ENCODE measurements at regions not wholly inside any gene's neighbourhood (a gene's known extent, or its start where the extent isn't known, plus 50 kb on each side); places are given as distances from the start of the nearest gene placed in this dataset.
"Not testable (repeated sequence)": the region's sequence is repeated elsewhere in the genome, so short reads cannot be mapped to it uniquely, and the experiment has no call there.

DNA sequence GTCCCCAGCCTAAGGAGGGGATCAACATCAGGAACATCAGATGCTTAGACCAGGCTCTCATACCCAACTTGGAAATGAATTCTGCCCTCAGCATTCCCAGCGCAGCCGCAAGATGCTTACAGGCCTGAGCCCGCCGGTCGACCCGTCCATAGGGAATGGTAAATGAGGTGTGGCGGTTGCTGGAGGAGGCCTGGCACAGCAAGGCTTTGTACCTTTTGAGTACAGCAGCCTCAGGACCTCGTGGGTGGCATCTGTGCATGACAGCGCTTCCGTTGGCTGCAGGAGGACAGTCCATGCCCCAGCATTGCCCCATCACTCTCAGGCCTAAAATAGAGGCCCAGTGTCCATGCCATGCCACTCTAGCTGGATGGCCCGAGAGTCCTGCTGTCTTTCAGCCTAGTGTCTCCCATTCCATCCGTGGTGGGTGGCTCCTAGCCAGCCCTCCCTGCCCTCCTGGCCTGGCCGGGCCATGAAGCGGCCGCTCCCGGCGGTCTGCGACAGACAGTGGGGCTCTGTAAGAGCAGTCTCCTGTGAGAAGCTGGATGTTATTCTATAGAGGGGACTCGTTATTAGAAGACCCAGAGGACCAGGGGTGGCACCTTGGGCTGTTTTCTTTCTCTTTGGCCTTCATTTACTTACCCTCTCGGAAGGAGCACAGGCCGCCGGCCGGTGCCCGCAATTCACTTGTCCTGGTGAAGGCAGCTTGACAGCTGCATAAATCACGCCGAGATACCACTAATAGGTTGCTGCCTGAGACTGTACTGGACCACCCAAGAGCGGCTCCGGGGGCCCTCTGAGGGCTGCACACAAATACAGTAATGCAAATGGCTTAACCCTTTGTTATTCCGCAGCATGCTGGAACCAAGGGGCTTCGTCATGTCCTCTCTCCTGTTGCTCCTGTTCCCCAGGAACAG, 223.5 kb upstream of the TUT7 start:
- H3K9ac ChIP-seq (ENCODE audit: low read depth in 1 of 3, low read length in 3 of 3): no peak overlapping the region
- H3K36me3 ChIP-seq (ENCODE audit: control insufficient read depth in 3 of 3, insufficient read depth in 3 of 3, low read length in 3 of 3): no peaks in the 10 kb centered on the region
- H3K4me3 ChIP-seq (ENCODE audit: low read length in 3 of 3): no peak overlapping the region
- H3K9me3 ChIP-seq (ENCODE audit: control insufficient read depth in 3 of 3, low read length in 3 of 3): no peaks in the 10 kb centered on the region
- peaks cover 4 to 16% (median 10%) of the 10 kb centered on the region in 3 donors for H3K4me1 ChIP-seq (ENCODE audit: control insufficient read depth in 3 of 3, insufficient read depth in 3 of 3, low read length in 3 of 3)
- H3K27ac ChIP-seq (ENCODE audit: low read depth, low read length): no peak overlapping the region
- no peaks in the 10 kb centered on the region for H3K27me3 ChIP-seq (ENCODE audit: control insufficient read depth in 3 of 3, insufficient read depth in 3 of 3, low read length in 3 of 3)

DNA sequence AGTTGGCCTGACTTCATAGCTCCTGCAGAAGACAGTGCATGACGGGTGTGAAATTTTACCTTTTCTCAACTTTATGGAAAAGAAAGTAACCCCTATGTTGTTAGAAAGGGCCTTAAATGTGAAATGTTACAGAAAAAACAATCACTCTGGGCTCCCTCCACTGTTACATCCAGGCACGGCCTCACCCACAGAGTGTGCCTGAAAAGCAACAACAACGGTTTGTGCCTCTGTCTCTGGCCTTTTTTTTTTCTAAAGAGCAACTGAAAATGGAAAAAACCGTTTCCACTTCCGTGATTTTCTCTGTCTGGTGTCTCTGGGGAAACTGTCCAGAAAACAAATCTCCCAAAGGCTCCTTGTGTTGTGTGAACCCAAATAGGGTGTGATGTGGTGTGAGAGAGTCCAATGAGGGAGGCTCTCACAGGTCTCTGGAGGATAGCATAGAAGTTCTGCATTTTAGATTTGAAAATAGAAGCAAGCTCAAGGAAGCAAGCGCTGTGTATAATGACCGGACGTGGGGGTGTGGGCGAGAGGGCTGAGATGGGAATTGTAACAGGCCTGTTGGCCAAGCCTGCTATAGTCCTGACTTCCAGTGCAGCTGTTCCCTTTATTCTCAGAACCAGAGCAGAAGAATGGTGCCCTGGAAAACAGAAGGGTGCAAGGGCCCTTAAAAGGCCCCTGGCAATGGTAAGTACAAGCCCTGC, 221.8 kb upstream of the TUT7 start:
- Histone ChIP-seq H3K9ac (ENCODE audit: low read depth in 1 of 3, low read length in 3 of 3) (no peak overlapping the region), H3K36me3 (ENCODE audit: control insufficient read depth in 3 of 3, insufficient read depth in 3 of 3, low read length in 3 of 3) (no peaks in the 10 kb centered on the region), H3K4me1 (ENCODE audit: control insufficient read depth in 3 of 3, insufficient read depth in 3 of 3, low read length in 3 of 3) (peaks cover 4 to 16% (median 10%) of the 10 kb centered on the region in 3 donors), H3K27ac (ENCODE audit: low read depth, low read length) (peak overlapping the region; percentile 36), H3K4me3 (ENCODE audit: low read length in 3 of 3) (peak overlapping the region in 1 of 3 donors; percentile 19), H3K9me3 (ENCODE audit: control insufficient read depth in 3 of 3, low read length in 3 of 3) (no peaks in the 10 kb centered on the region), H3K27me3 (ENCODE audit: control insufficient read depth in 3 of 3, insufficient read depth in 3 of 3, low read length in 3 of 3) (no peaks in the 10 kb centered on the region)

DNA sequence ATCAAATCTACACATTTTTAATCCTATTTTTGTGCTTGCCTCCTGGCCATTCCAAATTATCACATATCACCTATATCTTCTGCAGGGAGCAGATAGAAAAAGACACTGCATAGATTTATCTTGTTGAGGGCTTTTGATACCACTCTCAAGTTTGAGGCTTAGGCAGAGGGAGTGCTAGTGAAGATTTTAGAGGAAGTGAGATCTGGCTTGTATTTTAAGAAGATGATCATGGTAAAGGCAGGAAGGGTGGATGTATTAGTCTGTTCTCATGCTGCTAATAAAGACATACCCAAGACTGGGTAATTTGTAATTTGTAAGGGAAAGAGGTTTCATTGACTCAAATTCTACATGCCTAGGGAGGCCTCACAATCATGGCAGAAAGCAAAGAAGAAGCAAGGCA, 220.9 kb upstream of the TUT7 start:
- peaks cover 4 to 16% (median 10%) of the 10 kb centered on the region in 3 donors for H3K4me1 ChIP-seq (ENCODE audit: control insufficient read depth in 3 of 3, insufficient read depth in 3 of 3, low read length in 3 of 3)
- H3K27me3 ChIP-seq (ENCODE audit: control insufficient read depth in 3 of 3, insufficient read depth in 3 of 3, low read length in 3 of 3): no peaks in the 10 kb centered on the region
- H3K4me3 ChIP-seq (ENCODE audit: low read length in 3 of 3): no peak overlapping the region
- no peak overlapping the region for H3K27ac ChIP-seq (ENCODE audit: low read depth, low read length)
- no peak overlapping the region for H3K9ac ChIP-seq (ENCODE audit: low read depth in 1 of 3, low read length in 3 of 3)
- H3K9me3 ChIP-seq (ENCODE audit: control insufficient read depth in 3 of 3, low read length in 3 of 3): no peaks in the 10 kb centered on the region
- H3K36me3 ChIP-seq (ENCODE audit: control insufficient read depth in 3 of 3, insufficient read depth in 3 of 3, low read length in 3 of 3): no peaks in the 10 kb centered on the region

DNA sequence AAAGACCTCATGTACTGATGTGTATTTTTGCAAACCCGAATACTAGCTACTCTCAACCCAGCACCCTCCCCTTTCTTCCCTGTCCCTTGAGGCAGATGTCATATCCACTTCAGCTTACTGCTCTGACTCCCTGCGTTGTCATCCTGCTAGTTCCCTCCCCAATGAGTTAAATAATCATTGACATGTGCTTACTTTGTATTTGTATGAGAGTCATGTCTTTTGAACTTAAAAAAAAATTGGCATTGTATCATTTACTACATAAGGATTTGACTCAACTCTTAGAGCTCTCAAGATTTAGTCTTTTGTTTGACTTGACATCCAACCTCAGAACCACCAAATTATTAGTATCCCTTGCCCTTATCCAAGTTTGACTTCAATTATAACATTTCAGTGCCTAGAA, 219.7 kb upstream of the TUT7 start:
- no peak overlapping the region for H3K4me3 ChIP-seq (ENCODE audit: low read length in 3 of 3)
- H3K9me3 ChIP-seq (ENCODE audit: control insufficient read depth in 3 of 3, low read length in 3 of 3): no peaks in the 10 kb centered on the region
- H3K36me3 ChIP-seq (ENCODE audit: control insufficient read depth in 3 of 3, insufficient read depth in 3 of 3, low read length in 3 of 3): no peaks in the 10 kb centered on the region
- H3K27ac ChIP-seq (ENCODE audit: low read depth, low read length): no peak overlapping the region
- H3K27me3 ChIP-seq (ENCODE audit: control insufficient read depth in 3 of 3, insufficient read depth in 3 of 3, low read length in 3 of 3): no peaks in the 10 kb centered on the region
- peaks cover 4 to 16% (median 10%) of the 10 kb centered on the region in 3 donors for H3K4me1 ChIP-seq (ENCODE audit: control insufficient read depth in 3 of 3, insufficient read depth in 3 of 3, low read length in 3 of 3)
- H3K9ac ChIP-seq (ENCODE audit: low read depth in 1 of 3, low read length in 3 of 3): no peak overlapping the region

DNA sequence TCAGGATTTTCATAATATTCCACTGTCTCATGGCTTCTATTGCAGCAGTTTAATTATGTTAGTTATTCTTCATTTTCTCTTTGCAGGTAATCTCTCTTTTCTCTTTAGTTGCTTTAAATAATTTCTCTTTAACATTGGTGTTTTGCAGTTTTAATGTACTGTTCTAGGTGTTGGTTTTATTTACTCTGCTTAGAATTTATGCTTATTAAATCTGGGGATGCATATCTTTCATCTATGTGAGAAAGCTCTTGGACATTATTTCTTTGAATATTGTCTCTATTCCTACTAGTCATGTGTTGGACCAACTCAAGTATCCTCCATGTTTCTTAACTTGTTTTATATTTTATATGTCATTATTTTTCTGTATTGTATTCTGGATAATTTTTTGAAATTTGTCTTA, 218.7 kb upstream of the TUT7 start:
- Histone ChIP-seq H3K9ac (ENCODE audit: low read depth in 1 of 3, low read length in 3 of 3) (no peak overlapping the region), H3K4me3 (ENCODE audit: low read length in 3 of 3) (no peak overlapping the region), H3K9me3 (ENCODE audit: control insufficient read depth in 3 of 3, low read length in 3 of 3) (no peaks in the 10 kb centered on the region), H3K27me3 (ENCODE audit: control insufficient read depth in 3 of 3, insufficient read depth in 3 of 3, low read length in 3 of 3) (no peaks in the 10 kb centered on the region), H3K36me3 (ENCODE audit: control insufficient read depth in 3 of 3, insufficient read depth in 3 of 3, low read length in 3 of 3) (no peaks in the 10 kb centered on the region), H3K4me1 (ENCODE audit: control insufficient read depth in 3 of 3, insufficient read depth in 3 of 3, low read length in 3 of 3) (peaks cover 4 to 16% (median 10%) of the 10 kb centered on the region in 3 donors), H3K27ac (ENCODE audit: low read depth, low read length) (no peak overlapping the region)

DNA sequence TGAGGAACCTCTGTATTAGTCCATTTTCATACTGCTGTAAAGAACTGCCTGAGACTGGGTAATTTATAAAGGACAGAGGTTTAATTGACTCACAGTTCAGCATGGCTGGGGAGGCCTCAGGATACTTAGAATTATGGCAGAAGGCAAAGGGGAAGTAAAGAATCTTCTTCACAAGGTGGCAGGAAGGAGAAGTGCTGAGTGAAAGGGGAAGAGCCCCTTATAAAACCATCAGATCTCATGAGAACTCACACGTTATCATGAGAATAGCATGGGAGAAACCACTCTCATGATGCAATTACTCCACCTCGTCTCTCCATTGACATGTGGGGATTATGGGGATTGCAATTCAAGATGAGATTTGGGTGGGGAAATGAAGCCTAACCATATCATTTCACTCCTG, 211.4 kb upstream of the TUT7 start:
- H3K4me1 ChIP-seq (ENCODE audit: control insufficient read depth in 3 of 3, insufficient read depth in 3 of 3, low read length in 3 of 3); H3K4me3 ChIP-seq (ENCODE audit: low read length in 3 of 3); H3K27me3 ChIP-seq (ENCODE audit: control insufficient read depth in 3 of 3, insufficient read depth in 3 of 3, low read length in 3 of 3); H3K9ac ChIP-seq (ENCODE audit: low read depth in 1 of 3, low read length in 3 of 3); H3K36me3 ChIP-seq (ENCODE audit: control insufficient read depth in 3 of 3, insufficient read depth in 3 of 3, low read length in 3 of 3); H3K9me3 ChIP-seq (ENCODE audit: control insufficient read depth in 3 of 3, low read length in 3 of 3); H3K27ac ChIP-seq (ENCODE audit: low read depth, low read length): not testable (repeated sequence)

DNA sequence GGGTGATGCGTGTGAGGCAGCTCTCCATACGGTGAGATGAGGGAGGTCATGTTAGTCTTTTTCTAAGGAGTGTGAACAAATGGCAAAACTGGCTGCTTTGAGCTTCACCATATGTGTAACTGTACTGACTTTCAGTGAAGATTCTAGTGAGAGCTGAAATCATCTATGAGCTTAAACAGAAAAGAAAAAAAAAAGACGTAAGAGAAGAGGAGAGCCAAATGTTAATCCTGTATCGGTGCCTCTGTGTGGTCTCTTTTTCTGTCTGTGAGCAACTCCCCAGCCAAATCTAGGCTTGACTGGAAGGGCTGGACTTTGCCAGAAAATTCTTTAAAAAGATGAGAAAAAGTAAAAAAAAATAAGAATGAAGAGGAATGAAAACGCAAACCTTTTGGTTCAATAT, 209.7 kb upstream of the TUT7 start:
- H3K9ac ChIP-seq (ENCODE audit: low read depth in 1 of 3, low read length in 3 of 3): no peak overlapping the region
- no peaks in the 10 kb centered on the region for H3K4me1 ChIP-seq (ENCODE audit: control insufficient read depth in 3 of 3, insufficient read depth in 3 of 3, low read length in 3 of 3)
- H3K27me3 ChIP-seq (ENCODE audit: control insufficient read depth in 3 of 3, insufficient read depth in 3 of 3, low read length in 3 of 3): no peaks in the 10 kb centered on the region
- no peak overlapping the region for H3K27ac ChIP-seq (ENCODE audit: low read depth, low read length)
- no peak overlapping the region for H3K4me3 ChIP-seq (ENCODE audit: low read length in 3 of 3)
- no peaks in the 10 kb centered on the region for H3K36me3 ChIP-seq (ENCODE audit: control insufficient read depth in 3 of 3, insufficient read depth in 3 of 3, low read length in 3 of 3)
- H3K9me3 ChIP-seq (ENCODE audit: control insufficient read depth in 3 of 3, low read length in 3 of 3): no peaks in the 10 kb centered on the region

DNA sequence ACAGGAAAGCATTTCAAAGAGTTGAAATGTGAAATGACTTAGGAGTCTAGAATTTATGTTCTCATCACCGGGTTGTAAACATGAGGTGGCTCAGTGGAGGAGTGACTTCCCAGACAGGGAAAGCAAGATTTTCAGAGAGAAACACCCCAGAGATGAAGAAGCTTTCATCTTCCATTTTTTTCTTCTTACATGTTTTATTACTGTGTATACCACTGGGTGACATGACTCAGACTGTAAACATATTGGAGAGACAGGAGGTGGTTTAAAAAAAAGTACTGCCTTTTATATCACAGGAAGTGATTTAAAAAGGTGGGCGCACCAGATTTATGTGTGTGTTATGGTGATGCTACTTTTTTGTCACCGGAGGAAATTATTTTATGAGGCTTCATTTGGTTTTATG, 209.1 kb upstream of the TUT7 start:
- Histone ChIP-seq H3K9ac (ENCODE audit: low read depth in 1 of 3, low read length in 3 of 3) (no peak overlapping the region), H3K27ac (ENCODE audit: low read depth, low read length) (no peak overlapping the region), H3K36me3 (ENCODE audit: control insufficient read depth in 3 of 3, insufficient read depth in 3 of 3, low read length in 3 of 3) (no peaks in the 10 kb centered on the region)

DNA sequence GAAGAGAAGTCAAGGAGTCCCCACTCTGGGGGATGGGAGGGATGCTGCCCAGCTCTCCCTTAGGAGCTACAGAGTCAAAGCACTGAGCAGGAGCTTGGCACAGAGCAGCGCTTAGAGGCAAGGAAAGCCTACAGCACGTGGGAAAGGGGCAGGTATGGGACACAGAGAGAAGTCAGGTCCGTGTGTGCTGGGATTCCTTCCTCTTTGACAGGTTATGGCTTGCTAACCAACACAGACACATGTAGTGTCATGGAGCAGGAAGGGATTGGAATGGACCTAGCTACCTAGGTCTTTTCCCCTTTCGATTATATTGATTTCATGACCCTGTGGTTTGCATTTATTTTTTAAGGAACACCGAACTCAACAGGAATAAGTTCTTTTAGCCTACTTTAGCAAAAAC, 208.5 kb upstream of the TUT7 start:
- Histone ChIP-seq H3K4me1 (ENCODE audit: control insufficient read depth in 3 of 3, insufficient read depth in 3 of 3, low read length in 3 of 3) (no peaks in the 10 kb centered on the region), H3K9me3 (ENCODE audit: control insufficient read depth in 3 of 3, low read length in 3 of 3) (no peaks in the 10 kb centered on the region), H3K36me3 (ENCODE audit: control insufficient read depth in 3 of 3, insufficient read depth in 3 of 3, low read length in 3 of 3) (no peaks in the 10 kb centered on the region), H3K4me3 (ENCODE audit: low read length in 3 of 3) (no peak overlapping the region), H3K9ac (ENCODE audit: low read depth in 1 of 3, low read length in 3 of 3) (no peak overlapping the region), H3K27ac (ENCODE audit: low read depth, low read length) (no peak overlapping the region), H3K27me3 (ENCODE audit: control insufficient read depth in 3 of 3, insufficient read depth in 3 of 3, low read length in 3 of 3) (no peaks in the 10 kb centered on the region)

More for the DNA sequence above, 209.1 kb upstream of the TUT7 start:
- Histone ChIP-seq H3K4me3 (ENCODE audit: low read length in 3 of 3) (no peak overlapping the region), H3K9me3 (ENCODE audit: control insufficient read depth in 3 of 3, low read length in 3 of 3) (no peaks in the 10 kb centered on the region), H3K4me1 (ENCODE audit: control insufficient read depth in 3 of 3, insufficient read depth in 3 of 3, low read length in 3 of 3) (no peaks in the 10 kb centered on the region), H3K27me3 (ENCODE audit: control insufficient read depth in 3 of 3, insufficient read depth in 3 of 3, low read length in 3 of 3) (no peaks in the 10 kb centered on the region)

DNA sequence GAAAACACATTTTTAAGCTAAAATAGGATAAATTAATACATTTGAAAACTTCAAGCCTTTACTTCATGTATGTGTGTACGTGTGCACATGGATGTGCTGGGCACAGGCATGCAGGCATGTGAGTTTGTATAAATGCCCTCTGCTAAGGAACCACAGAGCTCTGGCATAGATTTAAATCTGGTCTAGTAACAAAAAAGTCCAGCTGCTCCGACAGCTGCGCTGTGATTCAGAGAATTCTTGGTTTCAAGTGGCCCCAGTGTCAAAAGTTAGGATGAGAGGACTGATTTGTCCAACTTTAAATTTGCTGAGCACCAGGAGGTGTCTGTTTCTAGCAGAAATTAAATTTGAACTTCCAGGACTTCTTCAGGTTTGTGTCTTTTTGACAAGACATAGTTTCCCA, 203.7 kb upstream of the TUT7 start:
- Histone ChIP-seq H3K9ac (ENCODE audit: low read depth in 1 of 3, low read length in 3 of 3) (no peak overlapping the region), H3K9me3 (ENCODE audit: control insufficient read depth in 3 of 3, low read length in 3 of 3) (no peaks in the 10 kb centered on the region), H3K36me3 (ENCODE audit: control insufficient read depth in 3 of 3, insufficient read depth in 3 of 3, low read length in 3 of 3) (no peaks in the 10 kb centered on the region), H3K4me1 (ENCODE audit: control insufficient read depth in 3 of 3, insufficient read depth in 3 of 3, low read length in 3 of 3) (peaks cover 3% of the 10 kb centered on the region in 3 donors), H3K27me3 (ENCODE audit: control insufficient read depth in 3 of 3, insufficient read depth in 3 of 3, low read length in 3 of 3) (peaks cover 0 to 2% (median 0%) of the 10 kb centered on the region in 3 donors), H3K4me3 (ENCODE audit: low read length in 3 of 3) (no peak overlapping the region), H3K27ac (ENCODE audit: low read depth, low read length) (no peak overlapping the region)
